8988T (cell line): ENCODE measurements at regions not wholly inside any gene's neighbourhood (a gene's known extent, or its start where the extent isn't known, plus 50 kb on each side); places are given as distances from the start of the nearest gene placed in this dataset.

ENCODE experiments used
- DNase-seq: peaks from one replicate; pipeline ENCODE4 v3.0.0; 2011

- no peak for DNase-seq
These were observed 230.9 kb upstream of the RORA start for GRCh38 chr15:61459785-61460707.

- DNase-seq = no peak
These were observed 228.1 kb upstream of the RORA start for GRCh38 chr15:61457050-61457733.

DNA sequence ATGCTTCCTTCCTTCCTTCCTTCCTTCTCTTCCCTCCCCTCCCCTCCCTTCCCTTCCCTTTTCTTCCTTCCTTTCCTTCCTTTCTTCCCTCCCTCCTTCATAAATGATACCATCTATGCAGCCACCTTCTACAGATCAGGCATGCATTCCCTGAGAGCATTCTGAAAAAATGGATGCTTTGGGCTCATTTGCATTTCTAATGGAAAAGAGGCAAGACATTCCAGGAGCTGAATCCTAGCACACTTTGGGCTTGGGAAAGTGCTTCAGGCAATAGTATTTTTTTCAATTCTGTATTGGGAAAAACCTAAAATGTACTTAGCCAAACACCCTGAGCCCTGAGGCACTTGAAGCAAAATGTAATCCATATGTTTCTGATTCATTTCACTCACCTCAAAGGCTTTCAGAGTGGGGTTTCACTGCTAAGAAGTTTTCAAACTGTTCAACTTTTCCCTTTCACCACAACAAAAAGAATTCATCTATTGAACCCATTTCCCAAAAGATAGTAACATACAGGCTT is 220.1 kb upstream of the RORA start:
- DNase-seq = no peak

DNA sequence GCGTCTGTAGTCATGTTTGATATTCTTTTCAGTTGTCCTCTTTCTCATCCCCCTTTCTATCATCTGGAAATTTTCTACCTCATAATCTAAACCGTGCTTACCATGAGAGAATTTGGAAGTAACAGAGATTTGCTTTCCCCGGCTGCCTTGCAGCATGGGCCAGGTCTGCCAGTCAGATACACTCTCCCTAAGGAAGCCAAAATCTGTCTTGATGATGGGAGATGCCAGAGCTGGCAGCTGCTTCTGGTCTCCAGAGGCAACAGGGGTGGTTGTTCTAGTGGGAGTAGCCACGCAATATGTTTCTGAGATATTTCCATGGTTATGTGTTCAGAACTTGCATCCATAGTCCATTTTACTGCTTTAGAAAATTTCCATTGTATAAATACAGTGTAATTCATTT is 218.9 kb upstream of the RORA start:
- no peak for DNase-seq

- DNase-seq = no peak
These were observed 215.5 kb upstream of the RORA start for GRCh38 chr15:61444585-61444984.

DNA sequence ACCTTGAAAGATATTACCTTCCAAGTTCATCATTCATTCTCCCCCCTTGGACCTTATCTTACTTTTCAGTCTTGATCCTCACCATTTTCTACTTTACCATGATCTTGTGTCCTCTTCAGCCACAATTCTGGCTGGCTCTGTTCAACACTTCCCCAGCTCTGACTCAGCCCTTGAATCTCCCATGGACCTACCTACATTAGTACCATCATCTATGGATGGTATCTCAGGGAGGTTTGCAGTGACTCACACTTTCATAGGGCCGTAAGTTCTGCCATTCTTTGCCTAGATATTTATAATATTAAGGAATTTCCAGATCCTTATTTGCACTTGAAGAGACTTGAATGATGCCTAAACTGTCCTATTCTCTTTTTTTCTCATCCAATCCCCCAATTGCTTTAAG is 213.7 kb upstream of the RORA start:
- no peak for DNase-seq

GRCh38 chr15:61441891-61442290 is 212.8 kb upstream of the RORA start:
- DNase-seq = no peak

DNA sequence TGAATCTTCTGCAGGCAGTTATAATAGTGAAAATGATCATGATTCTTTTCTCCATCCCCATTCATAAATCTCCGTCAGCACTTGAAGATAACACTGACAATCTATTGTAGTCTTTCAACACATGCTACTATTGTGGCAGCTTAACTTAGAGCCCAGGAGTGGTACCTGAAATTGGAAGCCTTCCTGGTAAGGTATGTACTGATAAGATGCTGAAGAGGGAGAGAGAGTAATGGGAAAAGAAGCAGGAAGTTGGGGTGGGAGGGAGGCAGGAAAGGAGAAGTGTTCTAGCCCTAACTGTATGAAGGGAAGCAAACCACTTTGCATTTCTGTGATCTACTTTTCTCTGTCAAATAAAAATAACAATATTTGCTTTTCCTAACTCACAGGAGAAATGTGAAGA is 197.4 kb upstream of the RORA start:
- no peak for DNase-seq

DNA sequence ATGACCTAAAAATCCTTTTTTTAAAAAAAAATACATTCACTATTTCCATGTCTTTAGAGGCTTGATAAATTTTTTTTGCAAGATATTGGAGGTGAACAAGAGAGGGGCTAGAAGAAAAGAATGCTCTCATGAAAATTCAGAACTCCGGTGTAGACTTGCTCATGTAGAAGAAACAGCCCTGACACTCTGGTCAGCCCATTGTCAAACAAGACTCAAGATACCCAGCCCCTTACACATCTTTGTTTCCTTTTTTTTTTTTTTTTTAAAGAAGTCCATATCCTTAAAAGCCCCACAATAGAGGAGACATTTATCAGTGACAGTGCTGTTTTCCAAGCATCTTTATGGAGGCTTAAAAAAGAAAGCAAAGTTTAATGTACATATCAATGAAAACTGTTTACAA is 196.8 kb upstream of the RORA start:
- no peak for DNase-seq

- no peak for DNase-seq
These were observed 193.7 kb upstream of the RORA start for GRCh38 chr15:61422773-61423172.

DNA sequence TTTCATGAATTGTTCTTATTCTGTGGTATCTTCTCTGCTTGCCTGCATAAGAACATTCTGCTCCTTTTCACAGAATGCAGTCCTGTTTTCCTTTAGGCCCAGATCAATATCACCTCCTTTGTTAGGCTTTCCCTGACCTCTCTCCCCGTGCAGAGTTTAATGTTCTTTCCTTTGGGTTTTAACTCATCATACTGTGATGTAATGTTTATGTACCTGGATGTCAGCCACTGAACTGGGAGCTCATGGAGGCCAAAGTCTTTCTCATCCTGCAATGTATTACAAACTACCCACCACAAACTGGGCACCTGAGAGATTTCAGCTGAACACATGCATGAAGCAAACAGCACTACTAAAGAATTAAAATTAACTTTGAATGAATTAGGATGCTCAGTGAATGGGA is 192.8 kb upstream of the RORA start:
- DNase-seq = no peak

GRCh38 chr15:61421470-61421869 is 192.4 kb upstream of the RORA start:
- DNase-seq = no peak

DNA sequence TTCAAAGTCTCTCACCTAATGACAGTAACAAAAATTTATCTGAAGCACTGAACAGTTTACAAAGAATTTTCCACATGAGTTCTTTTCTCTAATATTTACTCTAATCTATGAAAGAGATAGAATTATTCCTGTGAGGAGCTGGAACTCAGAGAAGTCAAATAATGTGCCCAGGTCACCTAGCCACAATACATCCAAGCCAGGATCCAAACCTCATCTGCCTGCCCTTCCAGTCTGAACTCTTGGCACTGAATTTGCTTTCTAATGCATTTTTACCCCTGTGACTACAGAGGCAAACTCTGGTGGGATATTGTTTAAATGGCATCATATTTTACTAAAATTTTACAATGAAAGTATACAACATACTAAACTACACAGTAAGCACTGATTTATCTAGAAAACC is 191.4 kb upstream of the RORA start:
- DNase-seq = no peak

DNA sequence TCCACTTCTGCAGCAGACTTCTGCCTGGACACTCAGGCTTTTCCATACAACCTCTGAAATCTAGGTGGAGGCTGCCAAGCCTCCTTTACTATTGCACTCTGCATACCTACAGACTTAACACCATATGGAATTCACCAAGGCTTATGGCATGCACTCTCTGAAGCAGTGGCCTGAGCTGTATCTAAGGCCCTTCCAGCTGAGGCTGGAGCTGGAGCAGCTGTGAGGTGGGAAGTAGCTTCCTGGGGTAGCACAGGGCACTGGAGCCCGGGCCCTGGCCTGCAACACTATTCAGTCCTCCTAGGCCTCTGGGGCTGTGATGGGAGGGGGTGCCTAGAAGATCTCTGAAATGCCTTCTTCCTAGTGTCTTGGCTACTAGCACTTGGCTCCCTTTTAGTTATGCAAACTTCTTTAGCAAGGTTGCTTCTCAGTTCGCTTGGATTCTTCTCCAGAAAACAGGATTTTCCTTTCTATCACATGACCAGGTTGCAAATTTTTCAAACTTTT is 186.6 kb upstream of the RORA start:
- DNase-seq = no peak

GRCh38 chr15:61411902-61412510 is 182.9 kb upstream of the RORA start:
- no peak for DNase-seq

DNA sequence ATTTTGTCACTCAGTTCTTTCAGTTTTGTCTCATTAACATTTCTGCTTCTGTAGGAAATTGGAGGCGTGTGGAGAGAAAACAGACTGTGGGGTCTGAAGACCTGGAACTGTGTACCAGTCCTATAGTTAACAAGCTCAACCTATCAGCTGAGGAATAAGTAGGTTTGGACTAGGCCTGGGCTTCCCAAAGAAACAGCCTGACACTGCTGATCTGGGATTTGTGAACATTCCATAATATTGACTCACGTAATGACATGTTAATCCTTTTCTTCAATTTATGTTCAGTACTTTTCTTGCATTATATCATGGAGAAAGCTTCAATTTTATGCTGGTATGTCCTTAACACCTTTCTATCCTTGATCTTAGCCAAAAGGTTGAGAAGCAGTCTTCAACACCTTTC is 181.6 kb upstream of the RORA start:
- DNase-seq = no peak

- no peak for DNase-seq
These were observed 175.5 kb upstream of the RORA start for GRCh38 chr15:61404567-61404966.

DNA sequence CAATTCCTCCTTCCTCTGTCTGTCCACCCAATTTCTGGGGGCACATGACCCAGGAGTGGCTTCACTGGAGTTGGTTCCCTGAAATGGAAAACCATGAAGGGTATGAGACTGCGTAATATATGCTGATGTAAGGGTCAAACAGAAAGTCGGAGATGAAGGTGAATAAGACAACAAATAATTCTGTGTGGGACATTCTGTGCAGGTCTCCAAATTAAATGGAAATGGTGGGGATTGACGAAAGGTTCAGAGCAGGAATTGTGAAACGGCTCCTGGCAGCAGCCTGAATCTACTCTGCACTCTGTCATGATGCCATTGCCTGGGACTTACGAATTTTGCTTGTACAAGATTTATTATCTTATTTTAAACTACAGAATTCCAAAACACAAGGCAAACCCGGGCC is 174.8 kb upstream of the RORA start:
- no peak for DNase-seq

DNA sequence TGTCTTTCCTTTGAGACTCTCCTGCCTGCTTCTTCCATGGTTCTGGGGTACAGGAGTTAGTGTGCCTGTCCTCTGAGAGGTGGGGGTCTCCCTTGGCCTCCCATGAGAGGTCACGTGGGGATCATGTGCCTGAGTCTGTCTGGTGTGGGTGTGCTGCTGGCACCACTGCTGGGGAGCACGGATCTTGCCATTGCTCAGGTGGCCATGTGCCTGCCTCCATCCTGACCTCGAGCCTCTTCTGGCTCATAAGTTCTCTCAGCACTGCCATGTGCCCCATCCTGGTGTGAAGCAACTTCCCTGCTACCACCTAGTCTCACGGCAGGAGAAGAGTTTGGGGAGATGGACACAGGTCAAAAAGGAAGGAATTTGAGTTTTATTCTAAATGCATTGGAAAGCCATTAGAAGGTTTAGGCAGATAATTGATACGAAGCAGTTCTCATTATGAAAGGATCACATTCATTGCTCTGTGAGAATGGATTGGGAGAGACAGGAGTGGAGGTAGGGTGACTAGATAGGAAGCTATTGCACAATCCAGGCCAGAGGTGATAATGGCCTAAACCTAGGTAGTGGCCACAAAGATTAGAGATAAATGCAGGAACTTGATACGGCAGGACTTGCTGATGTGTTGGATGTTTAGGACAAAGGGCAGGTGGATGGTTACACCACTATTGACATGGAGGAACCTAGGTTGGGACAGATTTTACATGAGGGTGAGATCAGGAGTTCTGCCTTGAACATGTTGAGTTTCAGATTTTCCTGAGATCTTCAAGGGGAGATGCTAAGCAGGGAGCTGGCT is 173.0 kb upstream of the RORA start:
- DNase-seq = no peak

DNA sequence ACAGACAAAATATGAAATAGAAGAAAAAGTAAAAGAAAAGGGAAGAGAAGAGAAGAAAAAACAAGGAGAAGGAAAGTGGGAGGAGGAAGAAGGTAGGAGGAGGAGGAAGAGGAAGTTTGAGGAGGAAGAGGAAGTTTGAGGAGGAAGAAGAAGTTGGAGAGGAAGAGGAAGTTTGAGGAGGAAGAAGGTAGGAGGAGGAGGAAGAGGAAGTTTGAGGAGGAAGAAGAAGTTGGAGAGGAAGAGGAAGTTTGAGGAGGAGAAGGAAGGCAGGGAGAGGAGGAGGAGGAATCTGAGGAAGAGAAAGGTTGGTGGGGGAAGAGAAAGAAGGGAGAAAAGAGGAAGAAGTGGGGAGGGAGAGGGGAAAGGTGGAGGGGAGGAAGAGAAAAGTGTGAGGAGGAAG is 169.2 kb upstream of the RORA start:
- no peak for DNase-seq

DNA sequence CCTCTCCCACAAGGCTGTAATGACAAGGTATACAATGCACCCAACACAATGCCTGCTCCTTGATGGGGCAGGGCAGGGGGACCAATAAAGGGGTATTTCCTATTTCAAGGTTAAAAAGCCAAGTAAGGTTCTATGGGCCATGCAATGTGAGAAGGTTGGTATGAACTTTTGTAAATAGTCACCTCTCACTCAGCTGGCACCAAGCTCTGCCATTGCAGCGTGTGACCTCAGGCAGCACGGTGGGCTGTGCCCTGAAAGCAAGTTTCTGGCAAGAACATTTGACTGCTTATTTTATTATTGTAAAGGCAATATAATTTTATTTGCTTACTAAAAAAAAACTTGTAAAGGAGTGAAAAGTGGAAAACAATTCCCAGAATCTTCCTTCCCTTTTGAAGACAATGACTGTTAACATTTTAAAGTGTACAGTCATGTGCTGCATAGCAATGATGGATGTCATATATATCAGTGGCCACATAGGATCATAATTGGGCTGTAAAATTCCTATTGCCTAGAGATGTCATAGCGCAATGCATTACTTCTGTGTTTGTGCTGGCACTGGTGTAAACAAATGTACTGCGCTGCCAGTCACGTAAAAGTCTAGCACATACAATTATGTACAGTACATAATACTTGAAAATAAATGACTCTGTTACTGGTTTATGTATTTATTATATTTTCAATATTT is 167.3 kb upstream of the RORA start:
- no peak for DNase-seq

- no peak for DNase-seq
These were observed 164.8 kb upstream of the RORA start for GRCh38 chr15:61393949-61394348.
